GM18502 (cell line): ENCODE measurements at regions not wholly inside any gene's neighbourhood (a gene's known extent, or its start where the extent isn't known, plus 50 kb on each side); places are given as distances from the start of the nearest gene placed in this dataset.

Experiments
- ATAC-seq: cut with Tn5 transposase; IDR thresholded peaks from one replicate; pipeline ENCODE4 v1.9.1; 2021; ENCODE audit warnings: mild to moderate bottlenecking; ENCODE audit not compliant: unreplicated experiment, poor library complexity

GRCh38 chr10:6748029-6748428 lies 168.0 kb upstream of the PRKCQ start:
- ATAC-seq, result no peak

DNA sequence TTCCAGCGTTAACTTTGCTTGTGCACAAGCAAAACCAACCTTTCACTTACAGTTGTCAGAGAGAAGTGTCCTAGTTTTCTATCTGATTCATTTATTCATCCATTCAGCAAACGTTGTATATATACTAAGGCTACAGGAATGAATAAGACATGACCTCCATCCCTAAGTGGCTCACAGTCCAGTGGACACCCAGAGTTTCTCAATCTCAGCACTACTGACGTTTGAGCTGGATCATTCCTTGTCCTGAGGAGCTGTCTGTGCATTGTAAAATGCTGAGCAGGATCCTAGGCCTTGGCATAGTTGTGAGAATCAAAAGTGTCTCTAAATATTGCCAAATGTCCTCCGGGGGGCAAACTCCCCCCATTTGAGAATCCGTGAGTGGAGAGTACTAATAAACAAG lies 166.7 kb upstream of the PRKCQ start:
- no peak for ATAC-seq

DNA sequence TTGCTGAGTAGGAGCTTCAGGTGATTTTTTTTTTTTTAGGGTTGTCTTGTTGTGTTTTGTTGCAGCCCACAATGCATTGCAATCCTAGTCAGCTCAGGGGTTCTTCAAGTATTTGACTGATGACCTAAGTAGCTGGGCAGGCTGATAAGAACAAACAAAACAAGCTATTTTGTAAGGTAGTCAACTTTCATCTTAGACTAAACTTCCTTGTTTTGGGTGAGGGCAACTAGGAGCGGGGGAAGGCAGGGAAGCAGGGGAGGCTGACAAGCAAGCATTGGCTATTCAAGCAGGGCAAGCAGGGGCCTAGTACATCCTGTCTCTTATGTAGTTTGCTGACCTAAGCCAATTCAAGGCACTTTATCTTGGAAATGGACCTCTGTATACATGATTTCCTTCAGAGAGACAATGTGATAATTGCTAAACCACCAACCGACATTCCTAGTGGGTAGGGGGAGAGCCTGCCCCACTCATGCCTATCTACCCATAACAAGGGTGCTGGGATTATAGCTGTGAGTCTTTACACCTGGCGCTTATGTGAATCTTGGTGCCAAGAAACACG lies 163.3 kb upstream of the PRKCQ start:
- no peak for ATAC-seq

- ATAC-seq, result no peak
These were observed 161.5 kb upstream of the PRKCQ start for GRCh38 chr10:6741541-6741941.

GRCh38 chr10:6739530-6740174 lies 159.6 kb upstream of the PRKCQ start:
- ATAC-seq, result no peak

- no peak for ATAC-seq
These were observed 158.2 kb upstream of the PRKCQ start for GRCh38 chr10:6738112-6738768.

GRCh38 chr10:6737758-6738111 lies 157.7 kb upstream of the PRKCQ start:
- no peak for ATAC-seq

DNA sequence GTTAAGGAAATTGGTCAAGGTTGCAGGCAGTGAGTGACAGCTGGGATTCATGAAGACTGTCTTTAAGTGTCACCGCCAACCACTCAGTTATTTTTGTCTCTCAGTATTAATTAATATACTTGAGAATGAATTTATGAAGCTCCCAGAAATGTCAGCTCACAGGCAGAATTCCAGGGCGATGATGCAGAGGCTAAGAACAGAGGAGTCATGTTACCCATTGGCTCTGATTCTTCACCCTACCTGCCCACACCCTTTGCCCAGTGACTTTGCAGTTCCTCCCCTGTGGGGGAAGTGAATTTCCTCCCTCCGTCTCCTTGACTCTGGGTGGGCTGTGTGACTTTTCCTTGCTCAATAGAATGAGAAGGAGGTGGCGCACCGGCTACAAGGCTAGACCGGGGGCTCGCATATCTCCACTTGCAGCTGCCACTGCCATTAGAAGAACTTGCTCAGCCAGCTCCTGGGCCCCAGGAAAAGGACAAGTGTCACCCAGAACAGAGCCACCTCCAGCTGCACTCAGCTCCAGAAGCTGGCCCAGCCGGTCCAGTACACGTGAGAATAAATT lies 157.1 kb upstream of the PRKCQ start:
- no peak for ATAC-seq

- no peak for ATAC-seq
These were observed 154.2 kb upstream of the PRKCQ start for GRCh38 chr10:6734286-6734685.

- no peak for ATAC-seq
These were observed 149.8 kb upstream of the PRKCQ start for GRCh38 chr10:6729861-6730344.

DNA sequence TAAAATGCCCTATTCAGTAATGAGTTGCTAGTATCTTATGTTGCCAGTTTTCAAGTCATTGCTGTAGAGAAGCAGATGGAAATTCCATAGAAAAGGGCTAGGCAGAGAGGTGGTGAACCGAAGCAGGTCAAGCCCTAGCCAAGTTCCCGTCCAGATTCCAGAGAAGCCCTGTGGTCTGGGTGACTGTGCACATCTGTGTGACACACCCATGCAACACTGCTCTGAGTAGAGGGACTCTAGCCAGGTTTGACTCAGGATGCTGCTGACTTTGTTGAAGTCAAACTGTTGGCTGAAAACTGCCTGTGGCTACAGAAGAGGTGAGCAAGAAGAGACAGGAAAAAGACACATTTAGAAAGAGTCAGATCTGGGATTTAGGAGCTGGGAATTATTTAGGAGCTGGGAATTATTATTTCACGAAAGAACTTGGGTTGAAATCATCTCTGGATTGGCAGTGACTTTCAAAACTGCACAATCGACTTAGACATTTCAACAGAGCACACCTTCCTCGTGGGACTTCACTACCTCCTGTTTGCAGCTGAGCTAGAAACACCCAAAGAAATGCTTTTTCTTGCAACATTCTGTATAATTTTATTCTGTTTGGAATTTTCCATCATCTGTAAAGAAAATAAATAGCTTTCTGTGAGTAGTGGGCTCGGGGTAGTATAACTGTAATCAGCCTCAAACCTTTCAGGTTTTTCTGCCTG lies 149.1 kb upstream of the PRKCQ start:
- ATAC-seq, result no peak

GRCh38 chr10:6726924-6727323 lies 146.8 kb upstream of the PRKCQ start:
- ATAC-seq, result no peak

DNA sequence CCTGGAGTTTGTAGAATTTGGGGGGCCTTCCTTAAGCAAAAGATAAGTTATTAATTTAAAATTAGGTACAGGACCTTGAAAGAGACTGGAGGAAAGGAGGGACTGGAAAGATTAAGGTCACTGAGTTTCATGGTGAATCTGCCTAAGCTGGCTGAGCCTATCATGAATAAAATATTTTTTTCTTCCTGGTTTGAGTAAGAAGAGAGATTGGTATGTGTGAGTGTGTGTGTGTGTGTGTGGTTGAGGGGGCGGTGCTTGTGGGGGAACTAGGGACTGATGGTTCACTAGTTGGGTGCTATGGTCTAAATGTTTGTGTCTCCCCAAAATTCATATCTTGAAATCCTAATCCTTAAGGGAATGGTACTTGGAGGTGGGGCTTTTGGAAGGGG lies 142.5 kb upstream of the PRKCQ start:
- ATAC-seq, result no peak

GRCh38 chr10:6721964-6722615 lies 142.0 kb upstream of the PRKCQ start:
- no peak for ATAC-seq

GRCh38 chr10:6721480-6721879 lies 141.4 kb upstream of the PRKCQ start:
- no peak for ATAC-seq

GRCh38 chr10:6719561-6719960 lies 139.5 kb upstream of the PRKCQ start:
- ATAC-seq, result no peak

- no peak for ATAC-seq
These were observed 138.5 kb upstream of the PRKCQ start for GRCh38 chr10:6718550-6718949.

GRCh38 chr10:6716516-6716915 lies 136.4 kb upstream of the PRKCQ start:
- no peak for ATAC-seq

- no peak for ATAC-seq
These were observed 133.6 kb upstream of the PRKCQ start for GRCh38 chr10:6713716-6714115.

- no peak for ATAC-seq
These were observed 133.0 kb upstream of the PRKCQ start for GRCh38 chr10:6713120-6713519.

DNA sequence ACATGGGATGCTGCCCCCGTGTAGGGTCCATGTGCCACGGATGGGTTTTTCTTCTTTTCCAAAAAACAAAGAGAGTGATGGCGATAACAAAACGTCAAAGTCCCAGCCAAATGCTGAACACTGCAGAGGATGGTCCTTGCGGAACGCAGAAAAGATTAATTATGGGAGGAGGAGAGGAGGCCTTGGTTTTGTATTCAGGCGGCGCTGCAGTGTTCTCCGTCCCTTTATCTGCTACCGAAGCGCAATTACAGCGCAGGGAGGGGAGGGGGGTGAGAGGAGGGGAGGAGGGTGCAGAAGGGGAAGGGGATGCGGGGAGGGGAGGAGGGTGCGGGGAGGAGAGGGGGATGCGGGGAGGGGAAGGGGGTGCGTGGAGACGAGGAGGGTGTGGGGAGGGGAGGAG lies 131.8 kb upstream of the PRKCQ start:
- ATAC-seq, result no peak
